Stimulated activated CD8-positive, alpha-beta memory T cell treated with anti-CD3 and anti-CD28 coated beads, Interleukin-2, amount 100 ng/mL, for 48 hours (primary cell): ENCODE measurements at regions not wholly inside any gene's neighbourhood (a gene's known extent, or its start where the extent isn't known, plus 50 kb on each side); places are given as distances from the start of the nearest gene placed in this dataset.
"Not testable (repeated sequence)": the region's sequence is repeated elsewhere in the genome, so short reads cannot be mapped to it uniquely, and the experiment has no call there.

Experiments
- DNase-seq, 2 donors: peaks; one replicate each; pipeline ENCODE4 v3.0.0-alpha.2; 2020; ENCODE audit warnings: low read depth in 2 of 2

DNA sequence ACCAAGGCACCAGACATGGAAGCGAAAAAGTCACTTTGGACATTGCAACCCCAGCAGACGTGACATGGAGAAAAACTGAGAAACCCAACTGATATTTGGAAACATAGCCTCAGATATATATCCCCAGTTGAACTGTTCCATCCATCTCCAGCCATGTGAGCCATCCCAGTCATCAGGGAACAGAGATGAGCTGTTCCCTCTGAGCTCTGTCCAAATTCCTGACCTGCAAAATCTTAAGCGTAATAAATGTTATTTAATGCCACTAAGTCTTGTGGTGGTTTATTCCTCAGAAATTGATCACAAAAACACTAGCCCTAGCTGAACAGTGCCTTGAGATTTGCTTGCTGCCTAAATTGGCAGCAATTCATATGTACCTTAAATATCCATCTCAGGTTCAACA lies 182.8 kb downstream of the NRP2 start:
- DNase-seq: no peak

DNA sequence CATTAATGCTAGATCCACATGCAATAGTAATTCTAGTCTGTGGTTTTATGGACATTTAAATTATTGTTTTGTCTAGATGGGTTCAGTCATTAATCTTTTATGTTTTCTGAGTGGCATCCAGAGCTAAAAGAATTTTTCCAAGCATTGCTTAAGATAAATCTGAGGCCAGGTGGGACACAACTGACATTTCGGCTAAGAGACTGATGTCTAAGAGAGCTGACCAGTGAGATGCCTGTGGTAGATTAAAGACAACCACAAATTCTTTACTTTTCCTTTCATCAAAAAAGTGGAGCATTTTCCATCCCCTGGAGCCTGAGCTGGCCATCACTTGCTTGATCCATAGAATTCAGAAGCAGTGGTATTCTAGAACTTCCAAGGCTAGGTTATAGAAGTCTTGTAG lies 182.2 kb downstream of the NRP2 start:
- no peak for DNase-seq

DNA sequence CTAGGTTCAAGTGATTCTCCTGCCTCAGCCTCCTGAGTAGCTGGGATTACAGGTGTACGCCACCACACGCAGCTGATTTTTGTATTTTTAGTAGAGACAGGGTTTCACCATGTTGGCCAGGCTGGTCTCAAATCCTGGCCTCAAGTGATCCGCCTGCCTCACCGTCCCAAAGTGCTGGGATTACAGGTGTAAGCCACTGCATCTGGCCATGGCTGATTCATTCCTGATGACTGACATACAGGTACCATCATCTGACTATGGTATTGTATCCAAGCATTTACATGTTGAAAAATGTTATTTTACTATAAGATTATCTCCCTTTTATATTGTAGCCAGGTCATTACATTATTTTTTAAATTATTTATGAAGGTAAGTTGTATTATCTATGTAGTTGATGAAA lies 180.5 kb downstream of the NRP2 start:
- DNase-seq: not testable (repeated sequence)

DNA sequence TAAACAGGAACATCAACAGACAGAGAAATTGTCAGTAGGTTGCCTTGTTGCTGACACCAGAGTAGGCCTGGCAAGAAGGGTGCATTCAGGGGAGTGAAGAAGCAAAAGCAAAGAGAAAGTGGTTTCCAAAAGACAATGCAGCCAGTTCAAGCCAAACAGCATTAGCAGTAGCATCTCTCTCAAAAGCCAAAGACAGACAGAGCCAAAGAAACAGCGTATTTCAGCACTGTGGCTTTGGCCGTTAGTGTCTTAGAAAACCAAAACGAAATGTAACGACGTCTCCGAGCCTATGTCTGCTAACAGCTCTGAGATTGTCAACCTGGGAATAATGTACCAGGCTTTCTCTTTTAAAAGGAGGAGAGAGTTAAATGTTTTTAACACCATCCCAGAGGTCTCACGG lies 178.6 kb downstream of the NRP2 start:
- DNase-seq: no peak

DNA sequence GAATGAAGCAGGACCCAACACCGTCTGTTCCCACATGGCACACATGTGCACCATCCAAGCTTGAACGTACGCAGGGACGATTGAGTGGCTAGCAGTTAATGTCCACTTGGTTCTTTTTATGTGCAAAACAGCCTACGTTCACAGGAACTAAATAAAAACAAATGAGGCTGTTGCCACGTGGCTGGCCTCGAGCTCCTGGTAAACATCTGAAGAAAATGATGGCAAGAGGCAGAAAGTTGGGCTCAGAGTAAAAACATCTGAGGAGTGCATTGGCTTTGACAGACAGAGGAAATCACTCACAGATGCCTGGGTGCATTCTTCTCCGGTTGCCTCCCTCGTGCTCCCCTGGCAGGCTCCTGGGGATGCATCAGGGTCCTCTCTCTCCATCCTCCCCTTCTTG lies 177.9 kb downstream of the NRP2 start:
- DNase-seq: no peak

DNA sequence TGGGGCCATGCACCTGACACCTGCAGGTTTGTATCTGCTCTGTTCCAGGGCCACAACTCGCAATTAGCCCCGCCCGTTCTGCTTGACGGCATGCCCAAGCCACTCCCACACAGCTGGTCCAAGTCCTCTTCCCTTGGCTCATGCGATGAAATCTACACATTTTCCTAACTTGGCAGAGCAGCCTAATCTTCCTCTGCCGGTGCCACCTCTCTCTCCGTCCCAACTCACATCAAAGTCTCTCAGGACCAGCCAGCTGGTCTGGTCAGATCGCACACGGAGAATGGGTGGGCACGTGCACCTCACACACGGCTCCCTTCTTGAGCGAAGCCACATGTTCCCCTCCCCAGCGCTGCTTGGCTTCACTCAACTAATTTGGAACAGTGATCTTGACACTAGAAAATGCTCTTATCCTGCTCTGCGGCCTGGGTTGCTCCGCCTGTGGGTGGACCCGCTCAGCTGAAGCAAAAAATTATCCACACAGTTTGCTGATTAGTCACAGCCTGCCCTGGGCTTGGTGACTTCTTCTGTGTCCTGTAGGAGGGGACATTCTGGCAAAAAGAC lies 176.7 kb downstream of the NRP2 start:
- DNase-seq: no peak

DNA sequence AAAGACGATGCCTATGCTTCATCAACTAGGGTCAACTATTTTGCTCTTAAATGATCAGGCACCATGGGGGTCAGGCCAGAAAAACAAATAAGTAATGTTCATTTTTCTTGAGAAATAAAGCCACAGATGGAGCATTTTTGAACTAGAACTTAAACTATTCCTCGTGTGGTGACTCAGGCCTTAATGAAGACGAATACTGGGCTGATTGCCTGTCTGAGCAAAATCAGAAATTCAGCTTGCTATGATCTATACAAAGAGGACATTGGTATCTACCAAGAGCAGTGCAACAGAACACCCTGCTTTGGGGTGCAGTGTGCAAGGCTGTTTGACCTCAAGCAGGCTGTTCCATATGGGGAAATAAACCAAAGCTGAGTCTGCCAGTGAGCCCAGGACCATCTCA lies 176.0 kb downstream of the NRP2 start:
- DNase-seq: no peak

DNA sequence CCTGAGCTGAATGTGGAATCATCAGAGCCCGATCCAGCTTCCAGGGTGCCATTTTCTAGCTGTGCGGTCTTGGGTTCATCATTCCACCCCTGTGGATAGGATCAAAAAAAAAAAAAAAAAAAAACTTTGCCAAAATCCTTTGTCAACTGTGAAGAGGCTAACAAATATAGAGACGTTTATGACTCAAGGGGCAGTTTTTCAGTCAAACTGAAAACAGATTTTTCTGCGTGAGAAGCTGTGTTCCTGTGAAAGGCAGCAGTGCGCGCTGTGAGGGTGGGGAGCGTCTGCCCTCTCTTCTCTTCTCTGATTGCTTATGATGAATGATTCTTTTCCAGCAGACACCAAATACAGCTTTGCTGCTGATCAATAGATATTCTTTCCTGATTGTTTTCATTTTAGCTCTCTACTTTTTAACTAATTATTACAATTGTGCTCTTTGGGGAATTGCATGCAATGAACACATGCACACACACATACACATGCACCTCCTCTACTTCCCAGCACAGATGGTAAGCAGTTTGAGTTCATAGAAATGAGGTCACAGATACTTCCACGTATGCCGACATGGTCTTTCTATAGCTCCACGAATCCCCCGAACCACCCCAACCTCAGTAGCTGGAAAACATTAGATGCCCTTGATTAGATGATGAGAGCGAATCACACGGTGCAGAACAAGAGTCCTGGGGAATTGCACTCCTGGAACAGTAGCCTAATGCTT lies 175.4 kb downstream of the NRP2 start:
- no peak for DNase-seq

DNA sequence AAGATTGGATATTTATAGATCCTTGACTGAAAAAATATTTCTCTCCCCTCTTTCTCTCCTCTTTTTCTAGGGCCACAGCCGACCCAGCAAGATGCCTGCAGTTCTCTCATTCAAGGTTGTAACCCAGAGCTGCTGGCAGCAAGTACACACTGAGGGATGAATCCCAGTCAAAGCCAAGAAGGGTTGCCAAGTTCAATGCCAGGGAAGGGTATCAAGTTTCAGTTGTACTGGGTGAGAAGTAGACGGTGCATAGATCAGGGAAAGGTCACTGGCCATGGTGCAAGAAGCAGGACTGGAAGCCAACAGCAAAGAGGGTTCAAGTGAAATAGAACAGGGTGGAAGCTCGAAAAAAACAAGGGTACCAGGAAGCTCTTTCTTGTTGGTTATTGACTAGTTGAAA lies 170.2 kb downstream of the NRP2 start:
- DNase-seq: no peak

DNA sequence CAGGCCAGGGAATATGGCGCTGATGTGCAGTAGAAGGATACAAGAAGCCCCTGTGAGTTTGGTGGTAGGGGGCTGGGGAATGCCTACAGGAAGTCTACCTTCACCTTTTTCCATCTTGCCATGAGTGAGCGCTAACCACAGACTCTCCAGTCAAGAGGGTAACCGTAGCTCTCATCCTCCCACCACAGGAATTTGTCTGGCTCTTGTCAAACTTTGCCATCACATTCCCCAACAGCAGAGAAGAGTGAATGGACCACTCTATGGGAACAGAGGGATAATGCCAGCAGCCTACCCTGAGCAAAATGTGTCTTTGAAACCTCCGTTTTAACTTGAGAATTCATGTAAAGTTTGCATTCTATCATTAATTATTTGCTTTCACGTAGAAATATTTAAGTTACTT lies 168.3 kb downstream of the NRP2 start:
- no peak for DNase-seq

DNA sequence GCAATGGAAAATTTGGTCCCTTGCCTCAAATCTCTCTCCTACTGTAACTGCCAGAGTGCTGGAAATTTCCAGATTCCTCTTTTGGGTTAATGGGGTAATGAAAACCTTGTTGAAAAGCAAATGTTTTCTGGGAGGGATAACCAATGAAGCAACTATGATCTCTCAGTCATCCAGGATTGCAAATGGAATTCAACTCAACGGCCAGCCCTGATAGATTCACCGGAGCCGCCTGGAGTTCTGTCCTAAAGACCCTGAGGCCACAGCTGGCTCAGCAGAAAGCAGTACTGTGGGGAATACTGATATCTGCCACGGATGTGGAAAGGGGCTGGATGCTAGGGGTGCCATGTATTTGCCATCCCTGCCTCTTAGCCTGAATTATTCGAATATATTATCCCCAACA lies 167.8 kb downstream of the NRP2 start:
- DNase-seq: no peak

DNA sequence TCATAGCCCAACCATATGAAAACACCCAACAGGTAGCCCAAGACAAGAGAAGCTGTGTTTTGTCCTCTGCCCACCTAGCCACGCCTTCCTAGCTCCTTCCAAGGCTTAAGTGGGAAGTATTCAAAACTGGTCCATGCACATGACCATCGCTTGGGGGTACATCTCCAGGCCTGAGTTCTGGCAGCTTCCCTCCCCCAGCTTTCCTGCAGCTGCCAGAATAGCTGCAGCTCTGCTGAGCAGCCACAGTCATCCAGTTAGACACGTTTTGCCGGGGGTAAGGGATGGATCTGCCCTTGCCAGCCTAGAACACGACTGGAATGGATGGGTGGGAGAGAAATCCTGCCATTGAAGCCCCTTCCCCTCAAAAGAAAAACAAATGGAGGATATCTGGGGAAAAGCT lies 166.8 kb downstream of the NRP2 start:
- no peak for DNase-seq

DNA sequence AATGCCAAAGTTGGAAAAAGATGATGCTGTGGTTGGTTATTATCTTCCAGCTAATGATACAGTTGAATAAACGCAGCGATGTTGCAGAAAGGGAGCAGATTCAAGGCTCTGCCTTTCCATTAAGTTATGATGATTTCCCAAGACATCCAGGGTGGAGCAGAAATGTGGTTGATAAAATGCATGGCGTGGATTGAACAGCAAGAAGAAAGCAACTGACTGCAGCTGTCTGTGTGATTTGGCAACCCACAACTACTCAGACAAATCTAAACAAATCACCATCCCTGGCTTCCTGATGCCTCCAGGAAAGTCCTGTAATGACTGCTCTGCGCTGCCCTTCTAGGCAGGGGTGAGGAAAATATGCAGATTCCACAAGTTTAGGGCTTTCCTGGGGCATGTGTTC lies 166.3 kb downstream of the NRP2 start:
- no peak for DNase-seq
